ENCODE measurements at regions not wholly inside any gene's neighbourhood (a gene's known extent, or its start where the extent isn't known, plus 50 kb on each side); places are given as distances from the start of the nearest gene placed in this dataset.

DNA sequence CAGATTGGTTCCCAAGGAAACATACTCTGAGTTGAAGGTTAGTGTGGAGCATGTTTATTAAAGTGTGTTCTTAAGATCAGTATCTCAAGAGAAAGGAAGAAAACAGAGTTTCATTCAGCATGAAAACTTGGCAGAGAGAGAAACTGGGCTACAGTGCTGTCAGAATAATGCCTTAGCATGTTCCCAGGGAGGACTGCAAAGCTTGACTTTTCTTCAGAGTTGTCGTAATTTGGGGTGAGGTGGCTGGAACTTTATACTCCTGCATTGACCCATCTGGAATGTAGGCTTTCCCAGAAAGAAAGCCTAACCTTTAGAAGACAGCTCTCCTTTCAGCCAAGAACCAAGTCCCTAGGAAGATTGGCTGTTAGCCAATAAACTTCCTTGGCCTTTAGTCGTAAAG, 190.8 kb upstream of the CNTN5 start:
- ATAC-seq (no peak), DNase-seq (no peak)
- TF ChIP-seq, protein P1, sequence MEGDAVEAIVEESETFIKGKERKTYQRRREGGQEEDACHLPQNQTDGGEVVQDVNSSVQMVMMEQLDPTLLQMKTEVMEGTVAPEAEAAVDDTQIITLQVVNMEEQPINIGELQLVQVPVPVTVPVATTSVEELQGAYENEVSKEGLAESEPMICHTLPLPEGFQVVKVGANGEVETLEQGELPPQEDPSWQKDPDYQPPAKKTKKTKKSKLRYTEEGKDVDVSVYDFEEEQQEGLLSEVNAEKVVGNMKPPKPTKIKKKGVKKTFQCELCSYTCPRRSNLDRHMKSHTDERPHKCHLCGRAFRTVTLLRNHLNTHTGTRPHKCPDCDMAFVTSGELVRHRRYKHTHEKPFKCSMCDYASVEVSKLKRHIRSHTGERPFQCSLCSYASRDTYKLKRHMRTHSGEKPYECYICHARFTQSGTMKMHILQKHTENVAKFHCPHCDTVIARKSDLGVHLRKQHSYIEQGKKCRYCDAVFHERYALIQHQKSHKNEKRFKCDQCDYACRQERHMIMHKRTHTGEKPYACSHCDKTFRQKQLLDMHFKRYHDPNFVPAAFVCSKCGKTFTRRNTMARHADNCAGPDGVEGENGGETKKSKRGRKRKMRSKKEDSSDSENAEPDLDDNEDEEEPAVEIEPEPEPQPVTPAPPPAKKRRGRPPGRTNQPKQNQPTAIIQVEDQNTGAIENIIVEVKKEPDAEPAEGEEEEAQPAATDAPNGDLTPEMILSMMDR (IDR thresholded peaks at IDR 0.05): no peak
- Histone ChIP-seq H3K9me3 (no peaks in the 10 kb centered on the region), H3K36me3 (no peaks in the 10 kb centered on the region), H3K27me3 (ENCODE audit: low read depth) (no peaks in the 10 kb centered on the region), H3K4me3 (no peak overlapping the region), H3K4me1 (no peaks in the 10 kb centered on the region), H3K27ac (no peak overlapping the region)
- intact Hi-C loops (cut with DNase I): no loop called here

- no peaks in the 10 kb centered on the region for H3K36me3 ChIP-seq
- intact Hi-C loops (cut with DNase I): no loop called here
- ATAC-seq (no peak), DNase-seq (no peak)
- H3K9me3 ChIP-seq: no peaks in the 10 kb centered on the region
- no peaks in the 10 kb centered on the region for H3K27me3 ChIP-seq (ENCODE audit: low read depth)
- no peak overlapping the region for H3K4me3 ChIP-seq
- no peak overlapping the region for H3K27ac ChIP-seq
- TF ChIP-seq, protein P1 (IDR thresholded peaks at IDR 0.05): no peak
- no peaks in the 10 kb centered on the region for H3K4me1 ChIP-seq
These were observed 186.0 kb upstream of the CNTN5 start for GRCh38 chr11:98834776-98835175.

- Histone ChIP-seq H3K4me1 (no peaks in the 10 kb centered on the region), H3K4me3 (no peak overlapping the region), H3K27ac (no peak overlapping the region), H3K27me3 (ENCODE audit: low read depth) (no peaks in the 10 kb centered on the region), H3K9me3 (no peaks in the 10 kb centered on the region), H3K36me3 (no peaks in the 10 kb centered on the region)
- intact Hi-C loops (cut with DNase I): no loop called here
- TF ChIP-seq, protein P1 (IDR thresholded peaks at IDR 0.05): no peak
- ATAC-seq (no peak), DNase-seq (no peak)
These were observed 185.4 kb upstream of the CNTN5 start for GRCh38 chr11:98835335-98835734.

- intact Hi-C loops (cut with DNase I): no loop called here
- H3K36me3 ChIP-seq: no peaks in the 10 kb centered on the region
- no peak for ATAC-seq
- TF ChIP-seq, protein P1 (IDR thresholded peaks at IDR 0.05): no peak
- peaks cover 3% of the 10 kb centered on the region for H3K9me3 ChIP-seq
- H3K27me3 ChIP-seq (ENCODE audit: low read depth): no peaks in the 10 kb centered on the region
- H3K4me1 ChIP-seq: no peaks in the 10 kb centered on the region
- DNase-seq: no peak
- H3K4me3 ChIP-seq: no peak overlapping the region
- no peak overlapping the region for H3K27ac ChIP-seq
These were observed 184.6 kb upstream of the CNTN5 start for GRCh38 chr11:98836156-98836555.

DNA sequence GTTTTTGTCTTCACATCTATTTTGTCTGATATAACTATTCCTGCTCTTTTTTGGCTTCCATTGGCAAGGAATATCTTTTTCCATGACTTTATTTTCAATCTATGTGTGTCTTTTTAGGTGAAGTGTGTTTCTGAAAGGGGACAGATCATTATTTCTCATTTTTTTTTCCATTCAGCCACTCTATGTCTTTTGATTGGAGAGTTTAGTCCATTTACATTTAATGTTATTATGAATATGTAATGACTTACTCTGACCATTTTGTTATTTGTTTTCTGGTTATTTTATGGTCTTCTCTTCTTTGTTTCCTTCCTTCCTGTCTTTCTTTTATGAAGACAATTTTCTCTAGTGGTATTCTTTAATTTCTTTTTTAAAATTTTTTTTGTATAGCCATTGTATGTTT, 178.6 kb upstream of the CNTN5 start:
- no peaks in the 10 kb centered on the region for H3K4me1 ChIP-seq
- no peaks in the 10 kb centered on the region for H3K27me3 ChIP-seq (ENCODE audit: low read depth)
- intact Hi-C loops (cut with DNase I): no loop called here
- H3K36me3 ChIP-seq: no peaks in the 10 kb centered on the region
- H3K27ac ChIP-seq: no peak overlapping the region
- no peak overlapping the region for H3K4me3 ChIP-seq
- H3K9me3 ChIP-seq: peaks cover 10% of the 10 kb centered on the region
- TF ChIP-seq, protein P1 (IDR thresholded peaks at IDR 0.05): no peak
- ATAC-seq (no peak), DNase-seq (no peak)

- Histone ChIP-seq H3K4me1 (no peaks in the 10 kb centered on the region), H3K27me3 (ENCODE audit: low read depth) (no peaks in the 10 kb centered on the region), H3K27ac (no peak overlapping the region), H3K4me3 (no peak overlapping the region), H3K36me3 (no peaks in the 10 kb centered on the region), H3K9me3 (no peaks in the 10 kb centered on the region)
- ATAC-seq (no peak), DNase-seq (no peak)
- intact Hi-C loops (cut with DNase I): no loop called here
- TF ChIP-seq, protein P1 (IDR thresholded peaks at IDR 0.05): no peak
These were observed 158.6 kb upstream of the CNTN5 start for GRCh38 chr11:98862169-98862568.
